Fibroblast of skin of scalp (primary cell): ENCODE measurements at regions not wholly inside any gene's neighbourhood (a gene's known extent, or its start where the extent isn't known, plus 50 kb on each side); places are given as distances from the start of the nearest gene placed in this dataset.

ENCODE experiments used
- DNase-seq: peaks from one replicate; pipeline ENCODE4 v3.0.0-alpha.2; 2013

- peak; percentile 34 for DNase-seq
These were observed 110.9 kb downstream of the HFE start for GRCh38 chr6:26197933-26198721.

GRCh38 chr6:26198722-26199056 lies 111.5 kb downstream of the HFE start:
- no peak for DNase-seq

GRCh38 chr6:26199057-26199772 lies 112.0 kb downstream of the HFE start:
- DNase-seq, result peak; percentile 95

- peak; percentile 64 for DNase-seq
These were observed 112.8 kb downstream of the HFE start for GRCh38 chr6:26199773-26200764.

GRCh38 chr6:26200918-26201721 lies 113.9 kb downstream of the HFE start:
- no peak for DNase-seq

GRCh38 chr6:26202201-26202611 lies 115.0 kb downstream of the HFE start:
- DNase-seq, result no peak

- DNase-seq, result no peak
These were observed 115.8 kb downstream of the HFE start for GRCh38 chr6:26202811-26203583.

- DNase-seq, result peak; percentile 99
These were observed 117.3 kb downstream of the HFE start for GRCh38 chr6:26204332-26205160.

- peak; percentile 91 for DNase-seq
These were observed 118.0 kb downstream of the HFE start for GRCh38 chr6:26205161-26205624.

GRCh38 chr6:26205625-26206574 lies 118.7 kb downstream of the HFE start:
- peak; percentile 86 for DNase-seq

GRCh38 chr6:26206868-26207801 lies 119.9 kb downstream of the HFE start:
- no peak for DNase-seq

GRCh38 chr6:26211963-26212362 lies 124.7 kb downstream of the HFE start:
- DNase-seq, result no peak

GRCh38 chr6:26213334-26214075 lies 126.3 kb downstream of the HFE start:
- no peak for DNase-seq

GRCh38 chr6:26214803-26215584 lies 127.8 kb downstream of the HFE start:
- no peak for DNase-seq

GRCh38 chr6:26215585-26216358 lies 128.5 kb downstream of the HFE start:
- DNase-seq, result peak; percentile 30
